Parathyroid adenoma (tissue), 2 donors: ENCODE measurements at regions not wholly inside any gene's neighbourhood (a gene's known extent, or its start where the extent isn't known, plus 50 kb on each side); places are given as distances from the start of the nearest gene placed in this dataset.

ENCODE experiments used
- H2AFZ ChIP-seq: fragments of 300-600 bp; sonication (generic); one replicate; pipeline ENCODE4 v1.7.0; 2017; ENCODE audit warnings: antibody characterized with exemption, mild to moderate bottlenecking
- H3K27ac ChIP-seq: fragments of 300-600 bp; sonication (generic); one replicate; pipeline ENCODE4 v1.7.0; 2017
- H3K27me3 ChIP-seq: fragments of 300-600 bp; sonication (generic); one replicate; pipeline ENCODE4 v1.7.0; 2017; ENCODE audit warnings: low read length; ENCODE audit not compliant: control insufficient read depth, insufficient read depth
- H3K36me3 ChIP-seq: fragments of 300-600 bp; sonication (generic); one replicate; pipeline ENCODE4 v1.7.0; 2017; ENCODE audit warnings: low read length; ENCODE audit not compliant: control insufficient read depth, insufficient read depth
- H3K4me1 ChIP-seq: fragments of 300-600 bp; sonication (generic); one replicate; pipeline ENCODE4 v1.7.0; 2017; ENCODE audit warnings: control low read depth
- H3K4me2 ChIP-seq: fragments of 300-600 bp; sonication (generic); one replicate; pipeline ENCODE4 v1.7.0; 2017; ENCODE audit warnings: low read length
- H3K4me3 ChIP-seq: fragments of 300-600 bp; sonication (generic); one replicate; pipeline ENCODE4 v1.7.0; 2017; ENCODE audit warnings: low read depth, low read length
- H3K79me2 ChIP-seq: fragments of 300-600 bp; sonication (generic); one replicate; pipeline ENCODE4 v1.7.0; 2017; ENCODE audit warnings: control low read depth
- H3K9ac ChIP-seq: fragments of 300-600 bp; sonication (generic); one replicate; pipeline ENCODE4 v1.7.0; 2017; ENCODE audit warnings: mild to moderate bottlenecking
- H3K9me3 ChIP-seq: fragments of 300-600 bp; sonication (generic); one replicate; pipeline ENCODE4 v1.7.0; 2017; ENCODE audit warnings: low read length; ENCODE audit not compliant: control insufficient read depth
- TF ChIP-seq, protein P1 (sequence below): fragments of 300-600 bp; sonication (generic); IDR thresholded peaks from one replicate; pipeline ENCODE4 v1.7.0; 2017; ENCODE audit warnings: antibody characterized with exemption, mild to moderate bottlenecking
- donor health status: primary hyperparathyroidism.

DNA sequence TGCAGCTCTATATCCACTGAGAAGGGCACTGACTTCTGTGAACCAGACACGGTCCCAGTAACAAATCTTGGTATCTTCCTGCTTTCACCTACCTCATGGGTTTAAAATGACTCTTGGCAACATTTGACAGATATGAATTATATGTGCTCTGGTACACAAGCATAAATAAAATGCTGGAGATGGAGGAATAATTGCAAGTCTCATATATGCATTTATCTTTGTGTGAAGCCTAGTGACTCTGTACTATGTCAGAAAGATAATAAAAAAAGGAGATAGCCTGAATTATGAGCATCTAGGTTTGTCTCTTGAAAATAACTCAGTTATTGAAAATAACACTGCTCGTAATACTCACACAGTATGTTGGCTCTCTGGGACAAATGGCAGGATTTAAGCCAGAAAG lies 167.1 kb upstream of the CRBN start:
- Histone ChIP-seq H3K79me2 (no peaks in the 10 kb centered on the region), H3K27ac (no peak overlapping the region), H3K36me3 (no peaks in the 10 kb centered on the region), H3K9me3 (no peaks in the 10 kb centered on the region), H3K4me2 (no peak overlapping the region), H3K27me3 (no peaks in the 10 kb centered on the region), H3K4me3 (no peak overlapping the region), H2AFZ (no peak overlapping the region), H3K4me1 (no peaks in the 10 kb centered on the region), H3K9ac (no peak overlapping the region)
- TF ChIP-seq, protein P1, sequence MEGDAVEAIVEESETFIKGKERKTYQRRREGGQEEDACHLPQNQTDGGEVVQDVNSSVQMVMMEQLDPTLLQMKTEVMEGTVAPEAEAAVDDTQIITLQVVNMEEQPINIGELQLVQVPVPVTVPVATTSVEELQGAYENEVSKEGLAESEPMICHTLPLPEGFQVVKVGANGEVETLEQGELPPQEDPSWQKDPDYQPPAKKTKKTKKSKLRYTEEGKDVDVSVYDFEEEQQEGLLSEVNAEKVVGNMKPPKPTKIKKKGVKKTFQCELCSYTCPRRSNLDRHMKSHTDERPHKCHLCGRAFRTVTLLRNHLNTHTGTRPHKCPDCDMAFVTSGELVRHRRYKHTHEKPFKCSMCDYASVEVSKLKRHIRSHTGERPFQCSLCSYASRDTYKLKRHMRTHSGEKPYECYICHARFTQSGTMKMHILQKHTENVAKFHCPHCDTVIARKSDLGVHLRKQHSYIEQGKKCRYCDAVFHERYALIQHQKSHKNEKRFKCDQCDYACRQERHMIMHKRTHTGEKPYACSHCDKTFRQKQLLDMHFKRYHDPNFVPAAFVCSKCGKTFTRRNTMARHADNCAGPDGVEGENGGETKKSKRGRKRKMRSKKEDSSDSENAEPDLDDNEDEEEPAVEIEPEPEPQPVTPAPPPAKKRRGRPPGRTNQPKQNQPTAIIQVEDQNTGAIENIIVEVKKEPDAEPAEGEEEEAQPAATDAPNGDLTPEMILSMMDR = no peak

DNA sequence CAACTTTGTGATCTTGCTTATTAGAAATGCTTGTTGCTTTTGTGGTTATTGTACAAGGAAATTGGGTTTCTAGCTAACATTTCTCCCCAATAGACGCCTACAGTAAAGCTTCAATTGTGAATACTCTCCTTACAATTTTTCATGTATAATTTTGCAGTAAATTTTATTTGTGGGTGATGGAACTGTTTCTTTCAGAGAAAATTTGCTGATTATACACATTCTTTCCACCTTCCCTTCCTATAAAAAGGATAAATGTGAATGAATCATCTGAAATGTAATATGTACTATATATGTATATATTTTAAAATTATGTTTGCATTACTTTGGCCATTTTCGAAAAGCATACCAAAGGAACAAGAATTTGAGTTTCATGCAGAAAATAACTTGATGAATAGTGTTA lies 162.7 kb upstream of the CRBN start:
- Histone ChIP-seq H3K9me3 (no peaks in the 10 kb centered on the region), H3K27ac (no peak overlapping the region), H3K9ac (no peak overlapping the region), H3K4me2 (no peak overlapping the region), H2AFZ (no peak overlapping the region), H3K4me3 (no peak overlapping the region), H3K79me2 (no peaks in the 10 kb centered on the region), H3K36me3 (no peaks in the 10 kb centered on the region), H3K4me1 (no peaks in the 10 kb centered on the region), H3K27me3 (no peaks in the 10 kb centered on the region)
- TF ChIP-seq, protein P1 = no peak

- H3K9me3 ChIP-seq = no peaks in the 10 kb centered on the region
- H3K27me3 ChIP-seq = no peaks in the 10 kb centered on the region
- TF ChIP-seq, protein P1 = no peak
- no peak overlapping the region for H3K9ac ChIP-seq
- H3K79me2 ChIP-seq = no peaks in the 10 kb centered on the region
- no peak overlapping the region for H3K27ac ChIP-seq
- H3K36me3 ChIP-seq = no peaks in the 10 kb centered on the region
- no peaks in the 10 kb centered on the region for H3K4me1 ChIP-seq
- no peak overlapping the region for H3K4me3 ChIP-seq
- no peak overlapping the region for H2AFZ ChIP-seq
- no peak overlapping the region for H3K4me2 ChIP-seq
These were observed 161.7 kb upstream of the CRBN start for GRCh38 chr3:3340965-3341895.

- no peaks in the 10 kb centered on the region for H3K79me2 ChIP-seq
- no peak overlapping the region for H2AFZ ChIP-seq
- no peaks in the 10 kb centered on the region for H3K36me3 ChIP-seq
- no peaks in the 10 kb centered on the region for H3K27me3 ChIP-seq
- H3K27ac ChIP-seq = no peak overlapping the region
- H3K9ac ChIP-seq = no peak overlapping the region
- H3K4me2 ChIP-seq = no peak overlapping the region
- H3K4me1 ChIP-seq = no peaks in the 10 kb centered on the region
- TF ChIP-seq, protein P1 = no peak
- H3K4me3 ChIP-seq = no peak overlapping the region
- H3K9me3 ChIP-seq = no peaks in the 10 kb centered on the region
These were observed 161.0 kb upstream of the CRBN start for GRCh38 chr3:3340526-3340925.

DNA sequence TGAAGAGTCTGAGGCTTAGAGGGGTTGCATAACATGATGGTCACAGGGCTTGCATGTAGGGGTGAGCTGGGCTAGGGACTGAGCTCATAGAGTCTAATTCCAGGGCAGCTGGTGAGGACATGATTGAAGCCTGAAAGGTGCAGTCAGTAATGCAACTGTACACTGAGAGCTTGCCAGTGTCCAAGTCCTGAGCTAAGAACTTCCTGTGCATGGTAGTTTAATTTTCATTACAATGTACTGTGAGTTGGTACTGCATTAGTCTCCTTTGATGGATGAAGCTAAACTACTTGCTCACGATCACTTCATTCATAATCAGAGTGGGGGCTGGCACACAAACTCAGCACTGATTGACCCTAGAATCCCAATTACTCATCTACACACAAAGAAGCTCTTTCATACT lies 156.4 kb upstream of the CRBN start:
- H3K36me3 ChIP-seq = no peaks in the 10 kb centered on the region
- H3K9ac ChIP-seq = no peak overlapping the region
- H3K79me2 ChIP-seq = no peaks in the 10 kb centered on the region
- H3K4me1 ChIP-seq = no peaks in the 10 kb centered on the region
- no peak overlapping the region for H3K4me2 ChIP-seq
- H2AFZ ChIP-seq = no peak overlapping the region
- H3K9me3 ChIP-seq = no peaks in the 10 kb centered on the region
- H3K27ac ChIP-seq = no peak overlapping the region
- TF ChIP-seq, protein P1 = no peak
- H3K4me3 ChIP-seq = no peak overlapping the region
- H3K27me3 ChIP-seq = no peaks in the 10 kb centered on the region
